GM19351 (cell line): ENCODE measurements at regions not wholly inside any gene's neighbourhood (a gene's known extent, or its start where the extent isn't known, plus 50 kb on each side); places are given as distances from the start of the nearest gene placed in this dataset.

ENCODE experiments used
- ATAC-seq: cut with Tn5 transposase; IDR thresholded peaks from one replicate; pipeline ENCODE4 v1.9.1; 2021; ENCODE audit warnings: mild to moderate bottlenecking, moderate library complexity; ENCODE audit not compliant: unreplicated experiment

DNA sequence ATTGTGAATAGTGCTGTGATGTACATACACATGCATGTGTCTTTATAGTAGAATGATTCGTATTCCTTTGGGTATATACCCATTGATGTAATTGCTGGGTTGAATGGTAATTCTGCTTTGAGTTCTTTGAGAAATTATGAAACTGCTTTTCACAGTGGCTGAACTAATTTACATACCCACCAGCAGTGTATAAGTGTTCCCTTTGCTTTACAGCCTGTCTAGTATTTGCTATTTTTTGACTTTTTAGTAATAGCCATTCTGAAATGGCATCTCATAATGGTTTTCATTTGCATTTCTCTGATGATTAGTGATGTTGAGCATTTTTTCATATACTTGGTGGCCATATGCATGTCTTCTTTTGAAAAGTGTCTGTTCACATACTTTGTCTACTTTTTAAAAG lies 54.5 kb upstream of the FAM78B start:
- peak; percentile 75 for ATAC-seq

DNA sequence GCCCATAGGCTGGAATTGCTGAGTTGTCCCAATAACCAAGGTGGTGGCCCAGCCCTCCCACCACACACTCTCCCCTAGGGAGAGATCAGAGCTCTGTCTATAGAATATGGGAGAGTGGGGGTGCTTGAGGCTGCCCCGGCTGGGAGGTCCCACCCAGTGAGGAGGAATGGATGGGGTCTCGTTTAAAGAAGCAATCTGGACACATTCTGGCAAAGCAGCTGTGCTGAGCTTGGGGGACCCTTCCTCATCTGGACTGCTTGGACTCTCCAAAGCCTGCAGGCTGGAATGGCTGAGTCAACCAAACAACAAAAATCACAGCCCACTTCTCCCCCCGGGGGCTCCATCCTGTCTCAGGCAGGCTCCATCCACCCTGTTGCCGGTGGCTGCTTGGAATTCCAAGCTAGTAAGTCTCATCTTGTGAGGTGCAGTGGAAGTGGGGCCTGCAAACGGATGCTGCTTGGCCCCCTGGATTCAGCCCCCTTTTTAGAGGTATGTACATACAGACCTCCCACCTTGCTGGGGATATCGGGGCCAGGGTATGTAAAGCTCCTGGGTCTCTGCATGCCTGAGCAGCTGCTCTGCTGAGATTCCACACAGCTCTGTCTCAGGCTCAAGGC lies 67.1 kb upstream of the FAM78B start:
- ATAC-seq = no peak

DNA sequence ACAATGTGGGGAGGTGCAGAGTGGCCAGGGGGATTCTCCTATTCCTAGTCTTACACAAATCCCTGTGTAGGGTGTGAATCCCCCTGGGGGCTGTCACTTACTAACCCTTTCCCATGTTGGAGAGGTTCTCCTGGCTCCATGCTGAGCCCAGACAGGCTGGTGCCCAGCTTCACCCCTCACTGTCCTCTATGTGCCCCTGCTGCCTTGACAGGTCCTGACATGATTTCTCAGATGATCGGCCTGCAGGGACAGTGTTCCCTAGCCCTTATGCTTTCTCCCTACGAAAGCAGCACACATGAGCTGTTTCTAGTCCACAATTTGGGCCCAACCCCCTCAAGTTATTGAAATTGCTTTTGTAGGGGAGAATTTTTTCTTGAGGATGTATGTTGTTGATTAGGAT lies 68.9 kb upstream of the FAM78B start:
- no peak for ATAC-seq

DNA sequence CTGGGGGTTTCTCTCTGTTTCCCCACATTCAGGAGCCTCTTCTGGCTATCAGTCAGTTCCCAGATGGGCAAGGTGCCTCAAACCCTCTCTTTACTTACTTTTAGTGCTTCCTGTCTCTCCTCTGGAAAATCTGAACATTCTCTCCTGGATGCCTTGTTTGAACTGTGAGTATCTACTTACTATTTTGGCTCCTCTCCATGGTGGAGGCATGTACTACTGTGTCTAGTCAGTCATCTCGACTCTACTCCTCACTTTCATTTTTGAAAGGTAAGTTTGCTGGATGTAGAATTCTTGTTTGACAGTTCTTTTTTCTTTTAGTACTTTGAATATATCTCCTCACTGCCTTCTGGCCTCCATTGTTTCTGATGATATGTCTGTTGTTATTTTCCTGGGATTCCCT lies 70.9 kb upstream of the FAM78B start:
- ATAC-seq = no peak

DNA sequence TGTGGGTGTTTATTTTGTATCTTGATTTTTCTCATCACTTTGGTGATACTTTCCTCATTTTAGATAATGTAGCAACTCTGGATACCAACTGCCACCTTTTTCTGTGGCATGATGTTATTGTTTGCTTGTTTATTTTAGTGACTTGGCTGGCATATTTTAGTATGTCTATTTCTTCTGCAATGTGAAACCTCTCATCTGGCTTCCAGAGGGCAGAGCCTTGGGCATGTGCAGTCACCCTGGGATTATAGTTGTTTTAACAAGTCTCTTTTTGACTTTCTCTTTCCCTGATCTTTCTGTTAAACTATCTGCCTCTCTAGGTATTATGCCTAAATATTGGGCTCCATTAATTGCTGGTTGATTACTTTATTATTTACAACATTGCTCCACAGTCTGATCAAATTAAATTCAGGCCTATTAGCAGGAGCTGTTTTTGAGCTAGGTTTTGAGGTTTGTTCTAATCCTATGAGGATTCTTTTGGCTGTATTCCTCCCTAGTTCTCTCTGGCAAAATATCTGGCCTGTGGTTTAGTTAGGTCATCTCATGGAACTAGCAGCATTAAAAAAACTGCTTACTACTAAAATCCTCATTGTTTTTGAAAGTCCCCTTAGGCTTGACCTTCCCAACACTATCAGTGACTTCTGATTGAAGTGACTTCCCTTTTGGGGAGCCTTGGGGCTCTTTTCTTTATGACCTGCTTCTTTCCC lies 86.4 kb upstream of the FAM78B start:
- ATAC-seq = no peak

DNA sequence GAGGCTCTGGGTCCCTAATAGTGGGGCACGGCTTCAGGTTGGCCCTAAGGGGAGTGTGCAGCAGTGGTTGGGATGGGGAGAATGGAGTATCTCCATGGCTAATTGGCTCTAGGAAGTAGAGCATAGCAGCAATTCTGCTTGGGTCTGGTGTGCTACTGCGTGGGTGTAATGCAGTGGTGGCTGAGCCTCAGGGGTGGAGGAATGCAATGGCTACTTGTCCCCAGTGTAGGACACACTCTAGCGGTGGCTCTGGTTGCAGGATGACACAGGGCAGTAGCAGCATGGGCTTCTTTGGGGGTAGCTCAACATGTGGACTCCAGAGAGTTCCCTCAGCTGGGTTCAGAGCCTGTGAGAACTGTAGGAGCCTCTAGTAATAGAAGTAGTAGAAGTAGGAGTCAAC lies 91.2 kb upstream of the FAM78B start:
- peak; percentile 79 for ATAC-seq

DNA sequence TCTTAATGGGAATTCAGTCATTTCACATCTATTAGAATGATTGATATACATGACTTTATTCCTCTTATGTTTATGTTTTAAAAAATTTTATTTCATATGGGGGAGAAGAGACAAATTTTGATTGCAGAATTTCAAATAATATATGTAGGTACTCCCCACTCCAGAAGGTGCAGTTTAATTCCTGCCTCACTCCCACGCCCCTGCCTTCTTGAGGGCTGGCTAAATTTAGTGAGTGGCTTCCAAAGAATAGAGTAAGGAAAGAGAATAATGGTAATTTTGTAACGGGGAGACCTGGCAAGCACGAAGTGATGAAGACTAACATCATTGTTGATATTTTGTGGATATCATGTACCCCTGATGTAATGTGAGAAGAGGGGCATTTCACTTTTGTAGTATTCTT lies 94.7 kb upstream of the FAM78B start:
- no peak for ATAC-seq

DNA sequence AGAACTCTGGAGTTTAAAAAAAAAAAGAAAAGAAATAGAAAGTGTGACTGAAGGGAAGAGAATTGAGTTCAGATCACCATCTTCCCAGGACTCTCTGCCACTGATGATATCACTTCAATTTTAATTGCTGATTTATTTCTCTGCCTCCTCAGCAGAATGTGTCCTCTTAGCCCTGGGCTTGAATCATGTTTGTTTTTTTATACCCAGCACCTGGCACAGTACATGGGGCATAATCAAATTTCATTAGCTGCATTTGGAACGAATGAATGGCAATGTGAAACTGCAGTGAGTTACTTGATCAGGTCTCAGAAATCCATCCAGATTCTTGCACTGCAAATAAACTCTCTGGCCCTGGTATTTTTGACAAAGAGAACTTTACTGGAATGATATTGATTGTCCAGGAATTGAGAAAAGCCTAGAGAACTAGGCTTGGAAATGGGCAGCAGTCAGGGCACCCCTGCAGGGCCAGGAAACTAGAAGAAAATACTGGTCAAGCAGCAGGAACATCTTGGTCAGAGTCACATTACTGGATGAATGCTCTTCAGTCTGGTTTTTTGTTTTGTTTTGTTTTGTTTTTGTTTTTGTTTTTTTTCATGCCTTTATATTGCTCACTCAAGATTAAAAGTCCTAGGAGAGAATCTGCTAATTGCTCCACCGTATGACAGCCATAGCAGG lies 103.8 kb upstream of the FAM78B start:
- no peak for ATAC-seq

DNA sequence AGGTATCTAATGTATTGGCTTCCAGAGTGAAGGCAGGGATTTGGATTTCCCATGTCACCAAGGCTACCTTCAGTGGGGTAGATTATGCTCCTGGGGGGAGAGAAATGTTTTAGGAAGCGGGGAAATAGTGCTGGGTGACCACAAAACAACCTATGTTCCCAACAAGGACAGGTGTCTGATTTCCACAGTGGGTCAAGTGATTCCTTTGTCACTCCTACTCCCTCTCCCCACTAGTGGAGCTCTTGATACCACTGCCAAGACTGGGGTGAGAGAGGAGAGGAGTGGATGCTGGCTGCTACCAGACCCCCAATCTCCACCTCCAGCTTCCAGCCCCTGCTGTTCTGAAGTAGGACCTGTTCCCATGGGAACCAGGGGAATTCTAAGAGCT lies 104.3 kb upstream of the FAM78B start:
- ATAC-seq = no peak

DNA sequence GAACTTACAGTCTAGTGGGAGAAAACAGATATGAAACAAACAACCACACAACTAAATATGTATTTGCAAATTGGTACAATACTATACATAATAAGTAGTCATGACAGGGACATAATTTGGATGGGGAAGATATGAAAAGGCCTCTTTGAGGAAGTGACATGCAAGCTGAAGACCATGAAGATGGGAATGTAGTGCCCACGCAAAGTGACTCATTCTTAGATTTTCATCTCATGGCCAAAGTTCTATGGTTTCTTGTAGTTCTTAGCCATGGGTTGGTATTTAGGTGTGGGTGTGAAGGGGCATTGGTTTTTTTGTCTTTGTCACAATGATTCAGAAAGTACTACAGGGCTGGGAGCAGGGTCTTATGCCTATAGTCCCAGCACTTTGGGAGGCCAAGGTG lies 105.4 kb upstream of the FAM78B start:
- peak; percentile 75 for ATAC-seq

DNA sequence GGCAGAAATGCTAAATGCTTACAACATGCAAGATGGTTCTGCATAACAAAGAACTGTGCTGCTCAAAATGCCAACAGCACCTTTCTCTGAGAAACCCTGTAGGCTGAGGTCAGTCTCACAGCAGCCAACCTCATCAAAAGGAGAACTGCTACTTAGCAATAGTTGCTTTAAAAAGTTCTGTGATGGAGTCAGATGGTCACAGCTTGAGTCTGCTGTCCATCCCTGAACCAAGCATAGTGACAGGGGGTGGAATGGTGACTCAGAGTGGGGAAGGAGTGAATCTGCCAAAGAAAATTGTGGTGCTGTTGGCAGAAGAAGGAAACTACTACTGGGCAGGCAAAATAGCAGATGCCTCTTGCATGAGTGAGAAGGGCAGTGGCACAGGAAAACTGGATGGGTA lies 106.0 kb upstream of the FAM78B start:
- ATAC-seq = peak; percentile 78

DNA sequence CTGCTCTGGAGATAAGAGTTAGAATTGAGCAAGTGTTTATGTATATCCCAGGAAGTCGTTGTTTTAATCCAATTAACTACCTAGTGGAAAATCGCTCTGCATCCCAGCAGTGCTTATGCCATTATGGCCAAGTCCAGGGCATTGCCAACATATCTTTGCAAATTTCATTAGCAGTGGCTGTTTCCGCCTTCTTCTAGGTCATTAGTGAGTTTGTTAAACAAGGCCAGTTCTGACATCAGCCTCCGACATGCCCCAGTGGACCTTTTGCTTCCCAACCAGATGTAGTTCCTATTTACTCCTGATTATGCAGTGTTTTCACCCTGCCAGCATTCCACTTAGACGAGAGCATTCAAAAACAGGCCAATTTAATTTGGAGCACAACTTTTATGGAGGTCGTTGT lies 106.8 kb upstream of the FAM78B start:
- ATAC-seq = no peak

DNA sequence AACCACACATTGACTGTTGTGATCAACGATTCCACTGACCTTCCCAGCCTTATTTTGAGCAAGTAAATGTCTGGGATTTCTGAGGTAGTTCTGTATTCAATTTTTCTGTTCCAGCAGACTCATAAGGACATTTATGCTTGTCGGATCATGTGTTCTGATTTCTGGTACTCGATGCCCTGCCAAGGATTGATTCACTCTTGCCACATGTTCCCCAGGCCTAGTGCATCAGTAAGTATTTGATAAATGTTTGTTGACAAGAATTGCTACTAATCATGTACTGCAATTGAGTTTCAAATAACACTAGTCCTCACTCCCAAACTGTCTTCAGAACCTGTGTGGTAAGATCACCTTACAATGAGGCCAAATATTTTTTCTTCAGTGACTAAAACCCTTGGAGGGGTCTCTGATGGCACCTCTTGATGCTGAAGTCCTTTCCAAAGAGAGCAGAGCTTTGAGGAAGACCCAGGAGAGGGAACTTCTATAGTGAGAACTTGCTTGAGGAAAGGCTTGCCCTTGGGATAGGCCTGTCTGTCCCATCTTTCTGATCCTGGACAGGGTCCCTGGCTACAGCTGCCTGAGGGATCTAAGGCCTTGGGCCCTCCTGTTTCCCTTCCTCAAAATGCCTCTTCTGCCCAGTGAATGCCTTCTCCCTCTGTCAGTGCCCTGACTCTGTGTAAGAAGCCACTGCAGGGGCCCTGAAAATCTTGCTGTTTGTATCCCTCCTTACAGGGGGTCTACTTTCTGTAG lies 115.8 kb upstream of the FAM78B start:
- ATAC-seq = no peak

DNA sequence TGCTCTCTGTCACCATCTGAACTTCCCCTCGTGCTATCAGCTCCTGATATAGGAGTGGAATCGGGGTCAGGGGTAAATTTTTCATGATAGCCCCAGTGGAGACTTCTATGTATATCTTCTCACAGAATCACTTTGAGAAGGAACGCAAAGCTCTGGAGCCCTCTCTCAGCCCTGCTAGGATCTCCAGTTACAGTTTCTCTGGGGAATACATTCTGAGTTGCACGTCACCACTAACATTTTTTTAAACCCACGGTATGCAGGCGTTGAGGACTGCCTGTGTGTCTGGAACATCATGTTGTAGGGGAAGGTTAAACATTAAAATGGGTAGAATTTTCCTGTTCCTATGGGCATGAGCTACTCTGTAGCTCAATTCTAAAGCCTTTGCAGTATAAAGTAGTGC lies 116.4 kb upstream of the FAM78B start:
- ATAC-seq = no peak

DNA sequence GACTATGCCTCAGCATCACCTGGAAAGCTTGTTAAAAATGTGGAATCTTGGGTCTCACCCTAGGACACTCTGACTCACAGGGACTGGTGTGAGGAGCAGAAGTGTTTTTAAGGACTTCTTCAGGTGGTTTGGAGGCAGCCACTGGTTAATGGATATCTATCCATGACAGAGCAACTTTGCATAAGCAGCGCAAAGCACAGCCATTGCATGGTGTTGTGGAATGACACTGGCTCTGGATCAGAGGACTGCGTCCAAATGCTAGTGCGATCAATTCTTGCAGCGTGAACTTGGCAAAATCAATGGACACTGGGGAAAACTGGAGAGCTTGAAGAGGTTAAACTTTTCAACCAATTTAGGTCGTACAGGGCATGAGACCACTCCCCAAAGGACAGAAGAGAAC lies 116.8 kb upstream of the FAM78B start:
- ATAC-seq = no peak

DNA sequence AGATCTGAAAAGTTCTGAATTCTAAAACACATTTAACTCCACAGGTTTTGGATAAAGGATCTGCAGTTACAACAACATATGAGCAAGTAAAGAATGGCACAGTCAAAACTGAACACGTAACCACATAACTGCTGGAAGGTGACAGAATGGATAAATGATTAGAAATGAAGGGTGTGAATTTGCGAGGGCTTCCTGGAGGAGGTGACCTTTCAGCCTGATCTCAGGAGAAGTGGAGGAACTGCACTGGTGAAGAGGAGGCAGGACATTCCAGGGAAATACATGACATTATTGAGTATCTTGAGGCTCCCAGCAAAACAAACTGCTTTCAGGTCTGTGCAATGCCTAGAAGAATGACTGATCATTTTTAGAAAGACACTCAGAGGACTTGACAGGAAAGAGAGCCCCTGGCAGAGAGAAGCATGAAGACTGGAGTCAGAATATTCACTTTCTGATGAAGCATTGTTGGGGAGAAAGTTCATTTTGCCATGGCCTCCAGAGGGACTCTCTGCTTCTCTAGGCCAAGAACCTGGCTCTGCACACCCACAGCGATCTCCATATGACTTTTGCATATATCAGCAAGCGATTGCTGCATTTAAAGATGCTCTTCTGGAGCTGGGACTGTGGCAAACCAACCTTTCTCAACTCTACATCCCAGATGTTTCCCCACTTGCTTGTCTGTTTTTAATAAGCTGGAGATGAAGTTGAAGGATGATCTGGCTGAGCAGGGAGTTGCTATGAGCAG lies 122.7 kb upstream of the FAM78B start:
- no peak for ATAC-seq

DNA sequence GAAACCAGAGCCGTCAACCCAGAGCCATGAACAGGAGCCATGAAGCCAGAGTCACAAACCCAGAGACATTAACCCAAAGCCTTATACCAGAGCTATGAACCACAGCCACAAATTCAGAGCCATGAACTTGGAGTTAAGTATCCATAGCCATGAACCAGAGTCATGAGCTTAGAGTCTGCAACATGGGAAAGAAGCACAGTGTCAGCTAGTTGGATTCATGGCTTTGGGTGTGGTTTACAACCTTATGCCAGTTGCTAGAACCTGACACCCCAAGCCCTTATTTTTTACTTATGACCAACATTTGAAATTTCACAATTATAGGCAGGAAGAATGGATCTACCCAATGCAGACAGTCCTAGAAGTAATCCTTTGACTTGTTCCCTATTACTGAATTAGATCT lies 128.9 kb upstream of the FAM78B start:
- no peak for ATAC-seq

DNA sequence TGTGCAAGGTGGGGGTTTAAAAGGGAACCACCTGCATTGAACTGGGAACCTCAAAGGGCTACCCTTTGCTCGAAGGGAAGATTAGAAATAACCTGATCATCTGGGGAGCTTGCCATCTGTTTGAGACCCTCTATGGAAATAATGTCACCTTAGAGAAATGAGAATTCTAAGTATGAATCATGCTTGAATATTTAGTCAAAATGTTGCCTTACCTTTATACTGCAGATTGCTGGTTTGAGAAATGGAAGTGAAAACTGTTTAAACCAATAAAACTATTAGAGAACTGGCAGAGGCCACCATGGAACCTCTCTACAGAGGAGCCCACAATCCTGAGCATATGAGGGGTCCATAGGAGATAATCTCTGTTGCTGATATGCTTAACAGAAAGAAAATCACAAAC lies 131.2 kb upstream of the FAM78B start:
- ATAC-seq = peak; percentile 71

DNA sequence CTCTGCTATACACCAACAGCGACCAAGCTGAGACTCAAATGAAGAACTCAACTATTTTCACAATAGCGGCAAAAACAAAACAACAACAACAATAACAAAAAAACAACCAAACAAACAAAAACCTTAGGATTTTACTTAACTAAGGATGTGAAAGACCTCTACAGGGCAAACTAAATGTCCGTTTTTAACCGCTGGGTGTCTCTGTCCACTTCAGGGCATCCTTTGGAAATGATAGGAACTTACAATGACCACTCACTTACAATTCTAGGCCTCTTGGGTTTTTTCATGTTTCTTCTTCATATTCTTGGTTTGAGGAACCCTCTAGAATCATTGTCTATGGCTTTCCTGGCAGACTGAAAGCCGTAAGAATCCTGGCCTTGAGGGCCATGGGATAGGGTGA lies 134.0 kb upstream of the FAM78B start:
- no peak for ATAC-seq

DNA sequence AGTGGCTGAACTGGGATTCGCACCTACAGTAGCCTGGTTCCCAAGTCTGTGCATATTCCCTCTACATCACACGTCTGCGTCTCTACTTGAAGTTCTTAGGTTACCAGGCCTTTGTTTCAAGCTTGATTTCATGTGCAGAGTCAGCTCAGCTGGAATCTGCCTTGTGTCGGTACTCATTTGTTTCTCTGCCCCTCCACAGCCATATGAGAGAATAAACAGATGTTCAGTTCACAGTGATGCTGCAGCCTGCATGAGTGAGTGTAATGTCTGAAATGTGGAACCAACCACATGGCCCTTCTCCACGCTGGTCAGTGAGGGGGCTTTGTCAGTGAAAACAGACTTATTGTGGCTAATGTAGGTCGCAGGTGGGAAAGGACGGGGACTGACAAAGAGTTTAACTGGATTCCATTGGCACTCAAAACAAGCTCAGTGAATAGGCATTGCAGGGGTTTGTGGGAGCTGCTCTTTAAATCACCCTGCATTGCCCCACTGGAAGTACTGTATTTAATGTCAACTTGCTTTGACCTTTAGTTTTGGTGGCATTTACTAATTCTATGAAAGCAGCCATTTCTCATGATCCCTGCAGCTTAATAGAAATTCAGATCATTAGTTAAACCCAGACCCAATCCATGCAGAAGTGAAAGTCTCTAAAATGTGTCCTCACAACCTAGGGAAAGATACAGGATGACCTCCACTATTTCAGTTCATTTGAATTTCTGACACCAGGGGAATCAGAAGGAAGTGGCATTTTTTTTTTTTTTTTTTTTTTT lies 136.4 kb upstream of the FAM78B start:
- ATAC-seq = no peak
